Lung (tissue), 11 donors: ENCODE measurements at regions not wholly inside any gene's neighbourhood (a gene's known extent, or its start where the extent isn't known, plus 50 kb on each side); places are given as distances from the start of the nearest gene placed in this dataset.

Experiments used
- ATAC-seq: fragments of 200-7000 bp; cut with Tn5 transposase; one replicate; pipeline ENCODE4 v1.9.1; 2020; ENCODE audit warnings: moderate number of reproducible peaks; ENCODE audit not compliant: insufficient read depth, low FRiP score
- DNase-seq, 3 donors: peaks; one replicate each; pipeline ENCODE4 v3.0.0-alpha.2; 2013 to 2017
- H3K27ac ChIP-seq, 2 donors: one replicate each; pipeline ENCODE4 v1.5.1; 2013; ENCODE audit warnings: mild to moderate bottlenecking in 2 of 2, moderate library complexity in 2 of 2, control low read depth in 1 of 2, inconsistent platforms in 1 of 2, low read depth in 1 of 2, low read length in 1 of 2
- H3K27me3 ChIP-seq, 3 donors: one replicate each; pipeline ENCODE4 v1.5.1; 2013; ENCODE audit warnings: low read length in 2 of 3; ENCODE audit not compliant: control insufficient read depth in 3 of 3, insufficient read depth in 3 of 3
- H3K36me3 ChIP-seq, 4 donors: one replicate each; pipeline ENCODE4 v1.5.1; 2013; ENCODE audit warnings: low read length in 4 of 4, mild to moderate bottlenecking in 1 of 4, moderate library complexity in 1 of 4; ENCODE audit not compliant: control insufficient read depth in 4 of 4, insufficient read depth in 4 of 4
- H3K4me1 ChIP-seq, 5 donors: one replicate each; pipeline ENCODE4 v1.5.1; 2013; ENCODE audit warnings: low read length in 5 of 5, mild to moderate bottlenecking in 2 of 5, moderate library complexity in 1 of 5; ENCODE audit not compliant: control insufficient read depth in 5 of 5, insufficient read depth in 5 of 5
- H3K4me3 ChIP-seq: one replicate; pipeline ENCODE4 v1.5.1; 2013; ENCODE audit warnings: mild to moderate bottlenecking, control low read depth, moderate library complexity
- H3K9ac ChIP-seq, 2 donors: one replicate each; pipeline ENCODE4 v1.5.1; 2013; ENCODE audit warnings: low read length in 2 of 2, control low read depth in 1 of 2; ENCODE audit not compliant: insufficient read depth in 1 of 2
- H3K9me3 ChIP-seq, 4 donors: one replicate each; pipeline ENCODE4 v1.5.1; 2013; ENCODE audit warnings: low read length in 3 of 4, mild to moderate bottlenecking in 1 of 4, moderate library complexity in 1 of 4; ENCODE audit not compliant: control insufficient read depth in 4 of 4, insufficient read depth in 3 of 4
- WGBS, 2 donors: extraction: QIAGEN DNeasy Blood & Tissue Kit; methylation state at CpG; one replicate each; pipeline ENCODE4 v1.1.7; 2013; 5-methylcytosine and 5-hydroxymethylcytosine counted together
- TF ChIP-seq, protein P1 (sequence below): IDR thresholded peaks from 2 replicates; pipeline ENCODE4 v1.5.1; 2012; ENCODE audit warnings: mild to moderate bottlenecking; ENCODE audit errors: control extremely low read depth, extremely low read depth
- donor health status: control.
- donor health status: control.
- donor health status: Bipolar disorder and iron deficiency.
- donor health status: healthy.
- donor health status: DM: yes; HTN: yes; CAD: no.

GRCh38 chr7:54255242-54255641, 286.9 kb upstream of the VSTM2A start:
- DNase-seq (no peak), ATAC-seq (no peak)
- no peaks in the 10 kb centered on the region for H3K4me1 ChIP-seq
- H3K27me3 ChIP-seq = no peaks in the 10 kb centered on the region
- no peak overlapping the region for H3K9ac ChIP-seq
- H3K27ac ChIP-seq = no peak overlapping the region
- no peaks in the 10 kb centered on the region for H3K36me3 ChIP-seq
- WGBS, 2 donors = 50 to 60% methylated on average over 1 of the region's 1 CpG
- H3K4me3 ChIP-seq = no peak overlapping the region
- TF ChIP-seq, protein P1, sequence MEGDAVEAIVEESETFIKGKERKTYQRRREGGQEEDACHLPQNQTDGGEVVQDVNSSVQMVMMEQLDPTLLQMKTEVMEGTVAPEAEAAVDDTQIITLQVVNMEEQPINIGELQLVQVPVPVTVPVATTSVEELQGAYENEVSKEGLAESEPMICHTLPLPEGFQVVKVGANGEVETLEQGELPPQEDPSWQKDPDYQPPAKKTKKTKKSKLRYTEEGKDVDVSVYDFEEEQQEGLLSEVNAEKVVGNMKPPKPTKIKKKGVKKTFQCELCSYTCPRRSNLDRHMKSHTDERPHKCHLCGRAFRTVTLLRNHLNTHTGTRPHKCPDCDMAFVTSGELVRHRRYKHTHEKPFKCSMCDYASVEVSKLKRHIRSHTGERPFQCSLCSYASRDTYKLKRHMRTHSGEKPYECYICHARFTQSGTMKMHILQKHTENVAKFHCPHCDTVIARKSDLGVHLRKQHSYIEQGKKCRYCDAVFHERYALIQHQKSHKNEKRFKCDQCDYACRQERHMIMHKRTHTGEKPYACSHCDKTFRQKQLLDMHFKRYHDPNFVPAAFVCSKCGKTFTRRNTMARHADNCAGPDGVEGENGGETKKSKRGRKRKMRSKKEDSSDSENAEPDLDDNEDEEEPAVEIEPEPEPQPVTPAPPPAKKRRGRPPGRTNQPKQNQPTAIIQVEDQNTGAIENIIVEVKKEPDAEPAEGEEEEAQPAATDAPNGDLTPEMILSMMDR = no peak
- H3K9me3 ChIP-seq = peaks cover 0 to 3% (median 0%) of the 10 kb centered on the region in 4 donors

GRCh38 chr7:54259185-54259584, 283.0 kb upstream of the VSTM2A start:
- Histone ChIP-seq H3K36me3 (no peaks in the 10 kb centered on the region), H3K4me3 (no peak overlapping the region), H3K9me3 (peaks cover 0 to 9% (median 0%) of the 10 kb centered on the region in 4 donors), H3K4me1 (no peaks in the 10 kb centered on the region), H3K27ac (no peak overlapping the region), H3K27me3 (no peaks in the 10 kb centered on the region), H3K9ac (no peak overlapping the region)
- TF ChIP-seq, protein P1 = no peak
- DNase-seq (no peak), ATAC-seq (no peak)
- WGBS, 2 donors = 93 to 95% methylated on average over 9 of the region's 9 CpGs

- Histone ChIP-seq H3K27me3 (no peaks in the 10 kb centered on the region), H3K4me3 (no peak overlapping the region), H3K36me3 (no peaks in the 10 kb centered on the region), H3K27ac (no peak overlapping the region), H3K4me1 (no peaks in the 10 kb centered on the region), H3K9me3 (peaks cover 0 to 9% (median 0%) of the 10 kb centered on the region in 4 donors), H3K9ac (no peak overlapping the region)
- TF ChIP-seq, protein P1 = no peak
- ATAC-seq = no peak
- no peak for DNase-seq
- WGBS, 2 donors = 67 to 74% methylated on average over 1 of the region's 1 CpG
These were observed 281.2 kb upstream of the VSTM2A start for GRCh38 chr7:54260941-54261371.

DNA sequence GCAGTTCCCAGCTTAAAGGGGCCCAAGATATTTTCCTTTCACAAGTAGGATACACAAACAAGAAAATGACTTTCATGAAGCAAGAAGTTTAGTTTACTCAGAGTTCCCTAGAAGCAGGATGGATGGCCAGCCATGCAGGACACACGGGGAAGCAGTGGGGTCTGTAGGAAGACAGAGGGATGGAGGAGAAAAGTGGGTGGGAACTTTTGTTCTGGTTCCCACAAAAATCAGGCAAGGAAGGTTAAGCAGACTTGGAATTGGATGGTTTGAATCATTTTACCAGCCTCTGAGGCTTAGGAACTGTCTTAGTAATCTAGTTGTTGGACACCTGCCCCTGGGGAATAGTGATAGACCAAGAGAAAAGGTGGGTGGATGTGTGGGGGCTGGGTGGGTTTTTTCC, 263.3 kb upstream of the VSTM2A start:
- no peaks in the 10 kb centered on the region for H3K36me3 ChIP-seq
- H3K9ac ChIP-seq = no peak overlapping the region
- DNase-seq (no peak), ATAC-seq (no peak)
- H3K4me3 ChIP-seq = no peak overlapping the region
- peaks cover 0 to 10% (median under 1%) of the 10 kb centered on the region in 4 donors for H3K9me3 ChIP-seq
- TF ChIP-seq, protein P1 = no peak
- WGBS, 2 donors = 33 to 49% methylated on average over 1 of the region's 1 CpG
- peaks cover 0 to 5% (median 0%) of the 10 kb centered on the region in 5 donors for H3K4me1 ChIP-seq
- no peak overlapping the region for H3K27ac ChIP-seq
- H3K27me3 ChIP-seq = no peaks in the 10 kb centered on the region
